B cell (primary cell): ENCODE measurements at regions not wholly inside any gene's neighbourhood (a gene's known extent, or its start where the extent isn't known, plus 50 kb on each side); places are given as distances from the start of the nearest gene placed in this dataset.

Experiments used
- ATAC-seq: fragments of 200-7000 bp; cut with Tn5 transposase; one replicate; pipeline ENCODE4 v1.10.0; 2021; ENCODE audit warnings: low read depth, mild to moderate bottlenecking, moderate number of reproducible peaks, moderate library complexity
- CTCF ChIA-PET: fragments of 350-600 bp; sonication (Branson Sonifier 250); formaldehyde crosslinking; loops from one replicate; lab custom pipeline; 2021; ENCODE audit warnings: antibody characterized with exemption, inconsistent platforms; lab: Charles Lee
- POLR2A ChIA-PET: fragments of 350-600 bp; sonication (Branson Sonifier 250); formaldehyde crosslinking; loops from one replicate; lab custom pipeline; 2021; ENCODE audit warnings: antibody characterized with exemption; lab: Charles Lee
- DNase-seq: peaks from one replicate; pipeline ENCODE4 v3.0.0; 2013
- H2AFZ ChIP-seq: 2 replicates; pipeline ENCODE4 v1.6.1; 2012; ENCODE audit warnings: mild to moderate bottlenecking, low read depth, low read length; ENCODE audit not compliant: insufficient read depth, poor library complexity, severe bottlenecking
- H3K27ac ChIP-seq, 2 donors: 1 replicate in 1 of 2; 2 replicates in 1 of 2; pipeline ENCODE4 v1.5.1; 2012 to 2013; ENCODE audit warnings: low read length in 2 of 2, mild to moderate bottlenecking in 2 of 2, moderate library complexity in 1 of 2
- H3K27me3 ChIP-seq, 4 experiments: fragments of 200-600 bp in 1 of 4; sonication (generic) in 1 of 4; replicated peaks in 1 of 4; 1 replicate in 2 of 4; 2 replicates in 2 of 4; pipeline versions ENCODE4 v1.6.1 to v1.7.0; 2013 to 2016; ENCODE audit warnings: low read length in 3 of 4, mild to moderate bottlenecking in 2 of 4, mixed read lengths in 1 of 4, moderate library complexity in 1 of 4; ENCODE audit not compliant: insufficient read depth in 4 of 4, control insufficient read depth in 3 of 4; ENCODE audit errors: control extremely low read depth in 1 of 4
- H3K36me3 ChIP-seq, 2 experiments: replicated peaks in 1 of 2; 1 replicate in 1 of 2; 2 replicates in 1 of 2; pipeline versions ENCODE4 v1.6.1 to v1.7.1; 2013; ENCODE audit warnings: low read length in 1 of 2; ENCODE audit not compliant: insufficient read depth in 2 of 2, control insufficient read depth in 1 of 2; ENCODE audit errors: control extremely low read depth in 1 of 2, extremely low read depth in 1 of 2
- H3K4me1 ChIP-seq, 2 donors: fragments of 200-600 bp in 1 of 2; sonication (generic) in 1 of 2; 1 replicate in 1 of 2; 2 replicates in 1 of 2; pipeline versions ENCODE4 v1.5.1 to v1.6.1; 2013 to 2017; ENCODE audit warnings: low read length in 2 of 2; ENCODE audit not compliant: control insufficient read depth in 2 of 2, insufficient read depth in 2 of 2
- H3K4me2 ChIP-seq: replicated peaks from 2 replicates; pipeline ENCODE3; 2012; ENCODE audit warnings: mild to moderate bottlenecking, low read depth, low read length; ENCODE audit not compliant: poor library complexity, severe bottlenecking
- H3K4me3 ChIP-seq, 5 experiments: fragments of 200-600 bp in 1 of 5; sonication (generic) in 1 of 5; 1 replicate in 3 of 5; 2 replicates in 2 of 5; pipeline versions ENCODE4 v1.5.1 to v1.7.0; 2011 to 2016; ENCODE audit warnings: low read length in 4 of 5, mild to moderate bottlenecking in 4 of 5, low read depth in 2 of 5, control low read depth in 1 of 5, moderate library complexity in 1 of 5; ENCODE audit not compliant: insufficient read depth in 1 of 5; ENCODE audit errors: control extremely low read depth in 1 of 5, extremely low read depth in 1 of 5
- H3K79me2 ChIP-seq: fragments of 200-600 bp; sonication (generic); one replicate; pipeline ENCODE4 v1.6.0; 2016; ENCODE audit warnings: low read length; ENCODE audit not compliant: control insufficient read depth, insufficient read depth
- H3K9ac ChIP-seq: fragments of 200-600 bp; sonication (generic); 2 replicates; pipeline ENCODE4 v1.6.1; 2017; ENCODE audit warnings: mild to moderate bottlenecking, low read length, moderate library complexity
- H3K9me3 ChIP-seq, 3 donors: one replicate each; pipeline versions ENCODE4 v1.6.1 to v1.7.1; 2013; ENCODE audit warnings: low read length in 2 of 3; ENCODE audit not compliant: control insufficient read depth in 2 of 3, insufficient read depth in 1 of 3; ENCODE audit errors: control extremely low read depth in 1 of 3
- H4K20me1 ChIP-seq: 2 replicates; pipeline ENCODE4 v1.6.0; 2012; ENCODE audit warnings: mild to moderate bottlenecking, low read length; ENCODE audit not compliant: insufficient read depth, control insufficient read depth, poor library complexity, severe bottlenecking
- H3K27ac Mint-ChIP-seq: one replicate; pipeline ENCODE4 v1.8.0; 2021; ENCODE audit warnings: mixed read lengths
- H3K27me3 Mint-ChIP-seq: one replicate; pipeline ENCODE4 v1.8.0; 2021; ENCODE audit warnings: mixed read lengths
- H3K4me1 Mint-ChIP-seq: one replicate; pipeline ENCODE4 v1.8.0; 2021; ENCODE audit warnings: mixed read lengths
- H3K4me3 Mint-ChIP-seq: one replicate; pipeline ENCODE4 v1.8.0; 2021; ENCODE audit warnings: mixed read lengths
- H3K9me3 Mint-ChIP-seq: one replicate; pipeline ENCODE4 v1.8.0; 2022; ENCODE audit warnings: mixed read lengths; ENCODE audit not compliant: insufficient read depth
- CTCF ChIP-seq: fragments of 200-600 bp; IDR thresholded peaks from one replicate; pipeline ENCODE4 v1.8.0; 2022; ENCODE audit warnings: antibody characterized with exemption, mild to moderate bottlenecking
- EZH2 ChIP-seq: IDR thresholded peaks from 2 replicates; pipeline ENCODE4 v1.6.1; 2012; ENCODE audit warnings: borderline replicate concordance, low read depth, mild to moderate bottlenecking, moderate library complexity, low read length; ENCODE audit not compliant: insufficient read depth, poor library complexity, severe bottlenecking
- WGBS: methylation state at CpG from one replicate; pipeline ENCODE4 v1.1.5; 2013; ENCODE audit warnings: missing lambda C conversion rate; ENCODE audit not compliant: insufficient coverage; 5-methylcytosine and 5-hydroxymethylcytosine counted together
- intact Hi-C: fragments of 100-400 bp; cut with micrococcal nuclease; formaldehyde crosslinking; loops from one replicate; pipeline ENCODE4 v1.10.0; 2022

- no peaks in the 10 kb centered on the region for H3K36me3 ChIP-seq
- H3K9me3 ChIP-seq: no peaks in the 10 kb centered on the region
- Mint-ChIP-seq H3K4me3 (no peak overlapping the region), H3K27me3 (peaks cover 8% of the 10 kb centered on the region), H3K4me1 (no peaks in the 10 kb centered on the region), H3K9me3 (no peaks in the 10 kb centered on the region), H3K27ac (no peak overlapping the region)
- TF ChIP-seq EZH2 (no peak), CTCF (no peak)
- ChIA-PET CTCF (no interaction called here), POLR2A (no interaction called here)
- H3K27me3 ChIP-seq: no peaks in the 10 kb centered on the region
- no peaks in the 10 kb centered on the region for H3K4me1 ChIP-seq
- intact Hi-C loops: no loop called here
- H3K27ac ChIP-seq: no peak overlapping the region
- ATAC-seq (no peak), DNase-seq (no peak)
- no peak overlapping the region for H3K4me3 ChIP-seq
- H4K20me1 ChIP-seq: no peaks in the 10 kb centered on the region
- no peak overlapping the region for H3K9ac ChIP-seq
- WGBS: no CpG with 5 or more reads among the region's 2 CpGs
- H2AFZ ChIP-seq: no peak overlapping the region
- H3K4me2 ChIP-seq: no peak overlapping the region
- no peaks in the 10 kb centered on the region for H3K79me2 ChIP-seq
These were observed 270.1 kb upstream of the SIX2 start for GRCh38 chr2:45279356-45279755.

DNA sequence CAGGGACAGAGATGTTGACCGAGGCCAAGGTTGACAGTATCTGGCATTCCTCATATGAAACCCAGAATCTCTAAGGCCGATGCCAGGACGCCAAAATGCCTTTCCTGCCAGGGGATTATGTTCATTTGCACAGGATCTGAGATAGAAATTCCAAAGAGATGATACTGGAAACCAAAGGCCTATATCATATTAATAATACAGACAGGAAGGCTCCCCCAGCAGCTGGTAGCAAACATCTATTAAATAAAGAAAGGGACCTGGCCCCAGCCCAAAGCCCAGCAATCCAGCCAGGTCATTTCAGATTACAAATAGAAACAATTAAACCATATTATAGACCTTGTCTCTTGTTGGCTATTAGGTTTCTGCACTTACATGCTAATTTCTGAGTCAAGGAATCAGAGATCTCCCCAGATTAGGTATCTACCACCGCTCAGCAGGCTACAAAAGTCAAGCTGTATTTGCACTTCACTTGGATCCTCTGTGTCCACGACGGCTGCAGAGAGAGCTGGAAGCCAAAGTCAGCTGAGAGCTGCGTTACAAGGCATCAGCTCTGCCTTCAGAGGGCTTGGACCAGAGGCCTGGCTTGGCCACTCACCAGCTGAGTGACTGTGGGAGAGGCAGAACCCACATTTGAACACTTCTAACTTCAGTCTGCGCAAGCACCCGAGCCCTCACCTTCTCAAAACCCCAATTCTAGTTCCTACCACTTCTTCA lies 269.3 kb upstream of the SIX2 start:
- H3K27ac Mint-ChIP-seq: no peak overlapping the region
- no peak for TF ChIP-seq CTCF
- TF ChIP-seq EZH2: no peak
- no peak for ATAC-seq
- Histone ChIP-seq H4K20me1 (no peaks in the 10 kb centered on the region), H3K27me3 (no peaks in the 10 kb centered on the region), H3K79me2 (no peaks in the 10 kb centered on the region), H3K9me3 (no peaks in the 10 kb centered on the region), H2AFZ (no peak overlapping the region), H3K4me3 (no peak overlapping the region), H3K27ac (no peak overlapping the region), H3K36me3 (no peaks in the 10 kb centered on the region), H3K4me2 (no peak overlapping the region), H3K4me1 (no peaks in the 10 kb centered on the region), H3K9ac (no peak overlapping the region)
- WGBS: 84% methylated on average over 5 of the region's 9 CpGs
- intact Hi-C loops: no loop called here
- H3K9me3 Mint-ChIP-seq: no peaks in the 10 kb centered on the region
- no peak overlapping the region for H3K4me3 Mint-ChIP-seq
- ChIA-PET POLR2A (no interaction called here), CTCF (no interaction called here)
- H3K4me1 Mint-ChIP-seq: no peaks in the 10 kb centered on the region
- DNase-seq: no peak
- peaks cover 8% of the 10 kb centered on the region for H3K27me3 Mint-ChIP-seq
